Stromal cell of bone marrow (primary cell): ENCODE measurements at regions not wholly inside any gene's neighbourhood (a gene's known extent, or its start where the extent isn't known, plus 50 kb on each side); places are given as distances from the start of the nearest gene placed in this dataset.
"Not testable (repeated sequence)": the region's sequence is repeated elsewhere in the genome, so short reads cannot be mapped to it uniquely, and the experiment has no call there.

Experiments used
- DNase-seq: peaks from one replicate; pipeline ENCODE4 v3.0.0-alpha.2; 2012; ENCODE audit warnings: low read depth

GRCh38 chr1:95766036-95766435, 532.0 kb downstream of the RWDD3 start:
- no peak for DNase-seq

- DNase-seq, result no peak
These were observed 536.6 kb downstream of the RWDD3 start for GRCh38 chr1:95770581-95770980.

- DNase-seq, result no peak
These were observed 544.2 kb downstream of the RWDD3 start for GRCh38 chr1:95778217-95778616.

GRCh38 chr1:95780836-95781235, 546.8 kb downstream of the RWDD3 start:
- no peak for DNase-seq

GRCh38 chr1:95790136-95790535, 556.1 kb downstream of the RWDD3 start:
- DNase-seq, result no peak

- DNase-seq, result no peak
These were observed 559.9 kb downstream of the RWDD3 start for GRCh38 chr1:95793893-95794292.

GRCh38 chr1:95797761-95798160, 563.8 kb downstream of the RWDD3 start:
- not testable (repeated sequence) for DNase-seq

- DNase-seq, result no peak
These were observed 572.2 kb downstream of the RWDD3 start for GRCh38 chr1:95806171-95806570.

- no peak for DNase-seq
These were observed 575.4 kb downstream of the RWDD3 start for GRCh38 chr1:95809391-95809790.

GRCh38 chr1:95815511-95815910, 581.5 kb downstream of the RWDD3 start:
- DNase-seq, result no peak

GRCh38 chr1:95829556-95829955, 595.5 kb downstream of the RWDD3 start:
- no peak for DNase-seq

- no peak for DNase-seq
These were observed 598.4 kb downstream of the RWDD3 start for GRCh38 chr1:95832370-95832769.

- no peak for DNase-seq
These were observed 615.4 kb downstream of the RWDD3 start for GRCh38 chr1:95849439-95849838.

- DNase-seq, result no peak
These were observed 616.2 kb downstream of the RWDD3 start for GRCh38 chr1:95850165-95850649.

- no peak for DNase-seq
These were observed 616.8 kb downstream of the RWDD3 start for GRCh38 chr1:95850763-95851162.

- no peak for DNase-seq
These were observed 618.6 kb downstream of the RWDD3 start for GRCh38 chr1:95852483-95853070.

- no peak for DNase-seq
These were observed 620.4 kb downstream of the RWDD3 start for GRCh38 chr1:95854457-95854856.

- DNase-seq, result no peak
These were observed 629.1 kb downstream of the RWDD3 start for GRCh38 chr1:95863086-95863485.

GRCh38 chr1:95865769-95866168, 631.8 kb downstream of the RWDD3 start:
- DNase-seq, result no peak

- DNase-seq, result no peak
These were observed 642.3 kb downstream of the RWDD3 start for GRCh38 chr1:95876276-95876675.

- no peak for DNase-seq
These were observed 645.6 kb downstream of the RWDD3 start for GRCh38 chr1:95879498-95880050.

GRCh38 chr1:95888941-95889390, 655.0 kb downstream of the RWDD3 start:
- no peak for DNase-seq

- DNase-seq, result no peak
These were observed 655.4 kb downstream of the RWDD3 start for GRCh38 chr1:95889400-95889799.

- DNase-seq, result no peak
These were observed 659.9 kb downstream of the RWDD3 start for GRCh38 chr1:95893921-95894320.
